ENCODE measurements at regions not wholly inside any gene's neighbourhood (a gene's known extent, or its start where the extent isn't known, plus 50 kb on each side); places are given as distances from the start of the nearest gene placed in this dataset.

DNA sequence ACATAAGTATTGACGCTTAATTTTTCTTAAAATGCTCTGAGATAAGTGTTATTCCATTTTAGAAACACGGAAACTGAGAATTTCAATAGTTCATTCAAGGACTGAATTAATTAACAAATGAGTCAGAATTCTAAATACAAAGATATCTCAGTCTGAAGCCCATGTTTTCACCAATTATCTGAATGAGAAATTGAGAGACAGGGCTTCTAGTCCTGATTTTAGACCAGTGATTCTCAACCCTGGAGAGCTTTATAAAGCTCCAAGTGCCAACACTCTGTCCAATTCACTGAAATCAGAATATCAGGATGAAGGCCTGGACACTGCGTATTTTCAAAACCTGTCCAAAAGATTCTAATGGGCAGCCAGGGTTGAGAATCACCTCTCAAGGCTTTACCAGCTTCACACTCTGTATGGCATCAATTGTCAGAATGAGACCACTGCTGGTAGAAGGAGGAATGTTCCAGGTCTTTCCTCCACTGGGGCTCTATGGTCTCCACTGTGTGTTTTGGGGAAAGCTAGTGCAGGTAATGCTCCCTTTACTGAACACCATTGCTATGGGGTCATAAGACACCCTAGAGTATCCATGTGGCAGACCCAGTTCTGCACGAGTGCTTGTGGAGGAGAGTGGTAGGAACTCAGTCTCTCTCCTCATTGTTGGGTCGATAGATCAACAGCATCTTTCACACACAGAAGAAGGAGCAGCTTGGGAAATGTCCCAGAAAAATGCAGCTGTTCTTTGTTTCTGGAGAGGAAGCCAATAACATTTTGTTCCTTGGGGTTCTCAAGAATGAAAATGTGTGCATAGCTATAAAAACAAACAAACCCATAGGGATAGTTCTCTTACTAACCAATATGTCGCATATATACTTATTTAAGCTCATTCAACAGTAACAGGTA lies 99.7 kb upstream of the OSMR start:
- TF ChIP-seq, protein P1, sequence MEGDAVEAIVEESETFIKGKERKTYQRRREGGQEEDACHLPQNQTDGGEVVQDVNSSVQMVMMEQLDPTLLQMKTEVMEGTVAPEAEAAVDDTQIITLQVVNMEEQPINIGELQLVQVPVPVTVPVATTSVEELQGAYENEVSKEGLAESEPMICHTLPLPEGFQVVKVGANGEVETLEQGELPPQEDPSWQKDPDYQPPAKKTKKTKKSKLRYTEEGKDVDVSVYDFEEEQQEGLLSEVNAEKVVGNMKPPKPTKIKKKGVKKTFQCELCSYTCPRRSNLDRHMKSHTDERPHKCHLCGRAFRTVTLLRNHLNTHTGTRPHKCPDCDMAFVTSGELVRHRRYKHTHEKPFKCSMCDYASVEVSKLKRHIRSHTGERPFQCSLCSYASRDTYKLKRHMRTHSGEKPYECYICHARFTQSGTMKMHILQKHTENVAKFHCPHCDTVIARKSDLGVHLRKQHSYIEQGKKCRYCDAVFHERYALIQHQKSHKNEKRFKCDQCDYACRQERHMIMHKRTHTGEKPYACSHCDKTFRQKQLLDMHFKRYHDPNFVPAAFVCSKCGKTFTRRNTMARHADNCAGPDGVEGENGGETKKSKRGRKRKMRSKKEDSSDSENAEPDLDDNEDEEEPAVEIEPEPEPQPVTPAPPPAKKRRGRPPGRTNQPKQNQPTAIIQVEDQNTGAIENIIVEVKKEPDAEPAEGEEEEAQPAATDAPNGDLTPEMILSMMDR (IDR thresholded peaks at IDR 0.05) = no peak
- TF ChIP-seq EZH2phosphoT487 (IDR thresholded peaks at IDR 0.05) = no peak
- no peak for TF ChIP-seq EZH2 (IDR thresholded peaks at IDR 0.05)

All from neural progenitor cell (in vitro differentiated cells).